Epithelial cell of proximal tubule (primary cell): ENCODE measurements at regions not wholly inside any gene's neighbourhood (a gene's known extent, or its start where the extent isn't known, plus 50 kb on each side); places are given as distances from the start of the nearest gene placed in this dataset.

Experiments
- DNase-seq: peaks from one replicate; pipeline ENCODE4 v3.0.0-alpha.2; 2011; ENCODE audit warnings: low read depth
- H3K4me3 ChIP-seq: 2 replicates; pipeline ENCODE4 v1.5.1; 2011; ENCODE audit warnings: low read depth, mild to moderate bottlenecking, low read length
- TF ChIP-seq, protein P1 (sequence below): conservative IDR thresholded peaks from 2 replicates; pipeline ENCODE4 v1.5.1; 2012; ENCODE audit warnings: low read depth, mild to moderate bottlenecking, low read length

DNA sequence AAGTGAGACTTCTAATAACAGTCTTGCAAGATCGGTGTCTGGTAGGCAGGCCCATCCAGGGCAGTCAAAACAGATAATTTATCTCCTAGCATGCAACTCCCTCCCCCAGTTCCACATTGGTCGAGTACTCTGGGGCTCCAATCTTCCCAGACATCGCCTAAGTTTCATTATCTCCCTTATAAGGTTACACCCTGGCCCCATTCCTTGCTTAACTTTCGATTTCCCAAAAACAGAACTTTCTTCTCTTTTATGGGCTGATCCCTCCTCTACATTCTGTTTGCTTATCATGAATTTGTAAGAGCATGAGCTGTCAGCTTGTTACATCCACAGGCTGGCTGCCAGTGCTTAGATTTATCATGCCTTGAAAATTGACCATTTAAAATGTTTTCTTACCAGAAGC lies 471.3 kb downstream of the TECRL start:
- H3K4me3 ChIP-seq = no peak overlapping the region
- TF ChIP-seq, protein P1, sequence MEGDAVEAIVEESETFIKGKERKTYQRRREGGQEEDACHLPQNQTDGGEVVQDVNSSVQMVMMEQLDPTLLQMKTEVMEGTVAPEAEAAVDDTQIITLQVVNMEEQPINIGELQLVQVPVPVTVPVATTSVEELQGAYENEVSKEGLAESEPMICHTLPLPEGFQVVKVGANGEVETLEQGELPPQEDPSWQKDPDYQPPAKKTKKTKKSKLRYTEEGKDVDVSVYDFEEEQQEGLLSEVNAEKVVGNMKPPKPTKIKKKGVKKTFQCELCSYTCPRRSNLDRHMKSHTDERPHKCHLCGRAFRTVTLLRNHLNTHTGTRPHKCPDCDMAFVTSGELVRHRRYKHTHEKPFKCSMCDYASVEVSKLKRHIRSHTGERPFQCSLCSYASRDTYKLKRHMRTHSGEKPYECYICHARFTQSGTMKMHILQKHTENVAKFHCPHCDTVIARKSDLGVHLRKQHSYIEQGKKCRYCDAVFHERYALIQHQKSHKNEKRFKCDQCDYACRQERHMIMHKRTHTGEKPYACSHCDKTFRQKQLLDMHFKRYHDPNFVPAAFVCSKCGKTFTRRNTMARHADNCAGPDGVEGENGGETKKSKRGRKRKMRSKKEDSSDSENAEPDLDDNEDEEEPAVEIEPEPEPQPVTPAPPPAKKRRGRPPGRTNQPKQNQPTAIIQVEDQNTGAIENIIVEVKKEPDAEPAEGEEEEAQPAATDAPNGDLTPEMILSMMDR = no peak
- no peak for DNase-seq

DNA sequence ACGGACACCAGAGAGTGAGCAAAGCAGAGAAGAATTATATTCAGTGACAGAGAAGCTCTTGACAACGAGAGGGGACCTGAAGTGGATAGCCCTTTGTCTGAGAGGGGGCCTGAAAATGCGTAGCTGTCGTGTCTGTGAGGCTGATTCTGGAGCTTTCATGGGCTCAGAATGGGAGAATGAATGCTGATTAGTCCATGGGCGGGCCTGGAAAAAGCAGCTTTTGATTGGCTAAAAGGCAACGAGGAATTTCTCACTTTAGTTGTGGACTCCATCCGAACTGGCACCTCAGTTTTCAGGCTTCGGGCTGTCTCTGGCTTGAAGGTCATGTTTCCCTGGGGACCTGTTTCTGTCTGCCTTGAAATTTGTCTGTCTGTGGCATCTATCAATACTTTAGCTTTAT lies 487.1 kb downstream of the TECRL start:
- H3K4me3 ChIP-seq = no peak overlapping the region
- TF ChIP-seq, protein P1 = no peak
- no peak for DNase-seq

DNA sequence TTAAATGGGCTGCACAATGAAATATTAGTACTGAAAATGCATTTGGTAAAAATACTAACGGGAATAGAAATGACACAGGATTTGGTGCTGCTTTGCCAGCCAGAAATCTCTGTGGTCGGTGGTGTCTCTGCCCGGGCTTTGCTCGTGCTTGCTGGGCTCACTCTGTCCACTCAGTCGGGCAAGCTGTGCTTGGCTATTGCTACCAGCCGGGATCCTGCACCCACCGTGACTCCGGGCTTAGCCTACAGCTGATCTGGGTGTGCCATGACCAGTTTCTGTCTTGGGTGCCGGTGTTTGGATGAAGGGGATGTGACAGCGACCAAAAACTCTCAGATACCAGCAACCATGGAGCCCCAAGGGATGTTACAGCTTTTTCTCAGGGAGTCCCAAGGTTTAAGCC lies 487.7 kb downstream of the TECRL start:
- no peak for DNase-seq
- no peak overlapping the region for H3K4me3 ChIP-seq
- TF ChIP-seq, protein P1 = no peak

DNA sequence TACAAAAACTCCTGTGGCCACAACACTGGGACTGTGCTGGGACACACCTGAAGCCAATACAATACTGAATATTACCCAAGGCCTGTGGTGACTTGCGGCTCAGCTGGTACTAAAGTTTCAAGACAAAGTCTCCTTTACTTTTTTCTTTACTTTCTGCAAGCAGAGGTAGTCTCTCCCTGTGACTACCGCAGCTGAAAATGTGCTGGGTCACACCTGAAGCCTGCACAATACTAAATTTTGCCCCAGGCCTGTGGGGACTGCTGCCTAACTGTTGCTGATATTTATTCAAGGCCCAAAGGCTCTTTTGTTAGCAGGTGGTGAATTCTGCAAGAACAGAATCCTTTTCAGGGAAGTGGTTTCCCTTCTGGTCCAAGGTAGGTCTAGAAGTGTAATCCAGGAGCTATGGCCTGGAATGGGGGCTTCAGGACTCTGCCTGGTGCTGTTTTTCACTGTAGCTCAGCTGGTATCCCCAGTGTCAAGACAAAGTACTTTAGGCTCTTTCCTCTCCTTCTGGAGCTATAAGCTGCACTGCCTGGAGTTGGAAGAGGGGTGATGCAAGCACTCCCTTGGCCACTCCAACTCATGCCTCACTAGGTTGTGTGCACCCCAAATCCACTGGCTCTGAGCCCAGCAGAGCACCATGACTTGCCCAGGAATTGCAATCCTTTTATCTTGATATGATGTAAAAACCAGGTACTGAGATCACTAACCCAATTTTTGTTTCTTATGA lies 489.4 kb downstream of the TECRL start:
- TF ChIP-seq, protein P1 = no peak
- no peak for DNase-seq
- no peak overlapping the region for H3K4me3 ChIP-seq

DNA sequence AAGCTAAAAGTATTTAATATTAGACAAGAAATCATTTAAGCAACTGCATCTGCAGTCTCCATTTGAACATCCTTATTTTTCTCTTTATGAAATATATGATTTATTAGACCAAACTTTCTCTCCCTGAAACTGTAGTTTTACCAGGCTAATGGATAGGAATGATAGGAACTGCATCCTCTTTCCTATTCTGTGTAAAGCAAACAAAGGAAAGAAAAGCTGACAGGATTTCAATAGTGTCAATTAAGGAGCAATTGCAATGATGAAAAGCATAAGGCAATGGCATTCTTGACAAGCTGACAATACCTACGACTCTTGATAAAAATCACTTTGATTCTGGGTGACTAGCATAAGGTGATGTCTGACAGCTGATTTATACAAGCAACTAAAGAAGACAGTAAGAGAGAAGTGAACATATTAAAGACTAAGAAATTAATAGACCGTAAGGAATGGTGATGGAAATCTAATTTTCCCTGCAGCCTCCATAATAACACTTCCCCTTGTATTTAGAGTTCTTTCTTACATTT lies 502.5 kb downstream of the TECRL start:
- DNase-seq = no peak
- TF ChIP-seq, protein P1 = no peak
- no peak overlapping the region for H3K4me3 ChIP-seq

DNA sequence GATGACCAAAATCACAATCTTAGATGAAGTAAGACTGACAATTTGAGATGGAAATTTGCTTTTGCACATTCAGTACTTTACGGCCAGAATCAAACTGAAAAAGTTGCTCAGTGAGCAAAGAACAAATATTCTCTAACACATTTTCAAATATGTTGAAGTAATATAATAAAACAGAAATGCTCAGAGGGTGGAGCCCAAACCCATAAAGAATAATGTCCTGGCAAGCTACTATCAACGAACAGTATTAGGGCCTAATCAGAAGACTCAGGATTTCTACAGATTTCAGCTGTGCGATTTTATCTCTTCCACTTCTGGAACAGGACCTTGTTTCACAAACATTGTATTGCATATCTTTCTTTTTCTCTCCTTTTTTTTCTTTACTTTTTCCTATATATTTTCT lies 505.0 kb downstream of the TECRL start:
- no peak overlapping the region for H3K4me3 ChIP-seq
- TF ChIP-seq, protein P1 = no peak
- DNase-seq = no peak

DNA sequence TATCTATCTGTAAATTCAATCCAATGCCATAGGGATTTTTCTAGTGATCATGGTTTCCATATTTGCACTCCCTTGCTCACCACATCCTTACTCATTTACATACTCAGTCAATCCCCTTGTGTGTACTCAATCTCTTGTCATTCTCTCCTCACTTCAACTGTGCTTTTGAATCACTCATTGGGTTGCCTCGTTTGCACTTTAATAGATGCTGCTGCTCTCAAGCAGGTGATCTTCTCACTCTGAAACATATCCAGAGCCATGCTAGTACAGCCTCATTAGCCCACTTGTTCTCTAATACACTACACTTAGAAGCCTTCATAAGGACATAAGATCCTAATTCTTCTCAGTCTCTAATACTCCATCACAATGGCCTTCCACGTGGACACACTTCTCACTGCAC lies 507.9 kb downstream of the TECRL start:
- no peak overlapping the region for H3K4me3 ChIP-seq
- DNase-seq = no peak
- TF ChIP-seq, protein P1 = no peak
